ENCODE measurements at regions not wholly inside any gene's neighbourhood (a gene's known extent, or its start where the extent isn't known, plus 50 kb on each side); places are given as distances from the start of the nearest gene placed in this dataset.
"Not testable (repeated sequence)": the region's sequence is repeated elsewhere in the genome, so short reads cannot be mapped to it uniquely, and the experiment has no call there.

- DNase-seq = not testable (repeated sequence)
These were observed 183.7 kb downstream of the COPRS start for GRCh38 chr17:31675392-31675791.

- no peak for DNase-seq
These were observed 184.2 kb downstream of the COPRS start for GRCh38 chr17:31674717-31675349.

GRCh38 chr17:31674305-31674704 is 184.7 kb downstream of the COPRS start:
- DNase-seq = no peak

- no peak for DNase-seq
These were observed 186.0 kb downstream of the COPRS start for GRCh38 chr17:31673076-31673475.

GRCh38 chr17:31672161-31672819 is 186.8 kb downstream of the COPRS start:
- no peak for DNase-seq

- no peak for DNase-seq
These were observed 195.5 kb downstream of the COPRS start for GRCh38 chr17:31663576-31663975.

GRCh38 chr17:31660684-31661083 is 198.4 kb downstream of the COPRS start:
- no peak for DNase-seq

- DNase-seq = no peak
These were observed 201.2 kb downstream of the COPRS start for GRCh38 chr17:31657876-31658275.

GRCh38 chr17:31654936-31655335 is 204.1 kb downstream of the COPRS start:
- no peak for DNase-seq

- DNase-seq = no peak
These were observed 205.4 kb downstream of the COPRS start for GRCh38 chr17:31653691-31654090.

GRCh38 chr17:31650756-31651520 is 208.1 kb downstream of the COPRS start:
- DNase-seq = no peak

GRCh38 chr17:31649302-31649701 is 209.7 kb downstream of the COPRS start:
- DNase-seq = no peak

GRCh38 chr17:31647661-31648060 is 211.4 kb downstream of the COPRS start:
- DNase-seq = no peak

GRCh38 chr17:31646642-31647041 is 212.4 kb downstream of the COPRS start:
- DNase-seq = no peak

- DNase-seq = no peak
These were observed 213.7 kb downstream of the COPRS start for GRCh38 chr17:31645351-31645750.

GRCh38 chr17:31631766-31632165 is 227.3 kb downstream of the COPRS start:
- DNase-seq = no peak

- not testable (repeated sequence) for DNase-seq
These were observed 228.2 kb downstream of the COPRS start for GRCh38 chr17:31630866-31631265.

- no peak for DNase-seq
These were observed 229.2 kb downstream of the COPRS start for GRCh38 chr17:31629696-31630470.

- no peak for DNase-seq
These were observed 231.1 kb downstream of the COPRS start for GRCh38 chr17:31627960-31628359.

- no peak for DNase-seq
These were observed 232.5 kb downstream of the RAB11FIP4 start for GRCh38 chr17:31623990-31624389.

- DNase-seq = no peak
These were observed 231.0 kb downstream of the RAB11FIP4 start for GRCh38 chr17:31622500-31622899.

GRCh38 chr17:31621566-31621965 is 230.1 kb downstream of the RAB11FIP4 start:
- no peak for DNase-seq

GRCh38 chr17:31611053-31611452 is 219.6 kb downstream of the RAB11FIP4 start:
- DNase-seq = not testable (repeated sequence)

Measured in NCI-H526 (cell line).